Inferior parietal cortex (tissue), 1 donor: ENCODE measurements at regions not wholly inside any gene's neighbourhood (a gene's known extent, or its start where the extent isn't known, plus 50 kb on each side); places are given as distances from the start of the nearest gene placed in this dataset.
A peak's percentile ranks its signal among the peaks of the same experiment; 100 is the strongest.

Source experiments
- DNase-seq: peaks from one replicate; pipeline ENCODE4 v3.0.0-alpha.2; 2016; ENCODE audit errors: extremely low spot score

DNA sequence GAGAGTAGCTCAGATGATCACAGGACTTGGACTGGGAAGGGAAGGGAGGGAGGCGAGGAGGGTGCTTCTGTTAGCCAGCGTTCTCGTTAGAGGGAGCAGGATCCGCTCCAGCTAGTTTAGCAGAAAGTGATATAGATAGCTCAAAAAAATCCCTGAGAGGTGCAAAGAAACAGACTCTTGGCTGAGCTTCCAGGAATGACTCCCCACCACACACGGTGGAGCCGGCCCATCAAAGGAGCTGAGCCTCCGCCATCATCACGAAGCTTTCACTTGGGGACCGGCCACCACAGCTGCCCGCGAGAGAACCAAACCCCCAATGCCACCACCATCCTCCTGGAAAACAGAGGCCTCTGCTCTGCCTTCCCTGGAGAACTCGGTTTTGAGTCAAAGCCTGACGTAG lies 124.6 kb upstream of the BCL2L14 start:
- peak; percentile 47 for DNase-seq

DNA sequence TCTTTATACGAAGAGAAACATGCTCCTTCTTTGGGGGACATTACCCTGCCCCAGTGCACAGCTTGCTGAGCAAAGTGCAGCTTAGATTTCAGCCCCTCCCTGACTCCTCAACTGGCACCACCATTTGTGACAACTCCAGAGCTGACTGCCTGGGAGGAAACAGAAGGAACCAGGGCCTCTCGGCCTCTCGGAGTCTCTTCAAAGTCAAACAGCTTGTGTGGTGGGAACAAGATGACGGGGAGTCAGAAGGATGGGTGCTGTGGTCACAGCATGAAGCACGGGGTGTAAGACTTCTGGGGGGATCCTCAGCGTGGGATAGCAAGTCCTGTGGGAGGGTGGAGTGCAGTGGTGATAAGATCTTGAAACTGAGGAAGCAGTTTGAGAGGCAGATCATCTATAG lies 123.5 kb upstream of the BCL2L14 start:
- DNase-seq = no peak

DNA sequence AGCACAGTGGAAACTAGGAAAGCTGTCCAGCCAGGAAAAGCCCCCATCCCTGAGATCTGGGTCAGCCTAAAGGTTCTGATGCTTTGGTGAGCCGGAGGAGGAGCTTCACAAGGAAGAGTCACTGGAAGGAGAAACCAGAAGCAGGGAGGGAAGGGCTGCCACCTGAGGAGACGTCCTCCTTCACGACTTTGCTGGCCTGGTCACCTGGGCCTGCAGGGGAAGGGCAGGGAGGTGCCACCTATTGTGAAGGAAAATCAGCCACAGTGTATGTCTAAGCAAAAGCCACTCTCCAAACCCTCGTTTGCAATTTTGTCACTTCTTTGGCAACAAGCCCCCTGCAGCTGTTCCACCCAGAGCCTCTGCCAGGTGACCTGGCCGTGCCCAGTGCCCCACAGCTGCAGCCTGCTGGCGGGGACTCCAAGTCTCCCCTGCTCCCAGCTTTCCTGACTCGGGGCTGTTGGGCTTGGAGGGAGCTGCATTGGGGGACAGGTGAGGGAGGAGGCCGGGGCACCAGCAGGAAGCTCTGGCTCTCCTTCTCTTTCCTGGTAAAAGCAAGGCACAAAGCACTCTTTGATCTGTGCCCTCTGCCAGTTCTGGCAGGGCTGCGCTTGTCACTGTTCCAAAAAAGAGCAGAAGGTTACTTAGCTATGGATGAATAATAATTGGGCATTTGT lies 120.9 kb upstream of the BCL2L14 start:
- DNase-seq = no peak

DNA sequence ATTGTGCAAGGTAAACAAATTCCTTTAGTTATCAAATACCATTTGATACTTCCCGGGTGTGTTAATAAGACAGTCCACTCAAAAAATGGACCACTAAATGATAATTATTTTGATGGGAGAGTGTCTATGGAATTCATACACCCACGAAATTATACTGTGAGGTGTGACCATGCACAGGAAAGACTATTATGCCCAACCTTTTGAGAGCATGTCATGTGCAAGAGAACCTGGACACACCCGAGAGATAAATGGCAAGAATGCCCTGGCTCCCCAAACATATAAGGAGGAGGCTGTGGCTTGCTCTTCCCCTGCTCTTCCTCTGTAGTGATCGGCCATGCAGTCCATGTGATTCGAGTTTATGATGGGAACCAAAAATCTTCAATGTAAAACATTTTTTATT lies 119.5 kb upstream of the BCL2L14 start:
- DNase-seq = no peak

DNA sequence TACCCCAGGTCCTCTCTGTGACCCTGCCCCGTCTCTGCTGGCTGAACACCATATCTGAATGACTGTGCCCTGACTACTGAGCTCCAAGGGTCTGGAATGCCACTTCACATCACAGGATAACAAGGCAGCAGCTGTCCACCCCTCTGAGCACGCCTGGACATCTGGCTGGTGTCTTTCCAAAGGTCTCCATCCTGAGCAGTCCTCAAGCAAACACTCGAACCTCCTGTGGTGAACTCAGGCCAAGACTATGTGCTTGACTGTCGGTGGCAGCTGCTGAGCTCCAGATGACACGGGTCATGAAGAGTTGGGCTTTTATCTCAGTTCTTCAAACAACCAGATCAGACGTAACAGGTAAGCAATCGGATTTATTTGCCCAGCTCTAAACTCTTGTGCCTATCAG lies 117.2 kb upstream of the BCL2L14 start:
- no peak for DNase-seq

DNA sequence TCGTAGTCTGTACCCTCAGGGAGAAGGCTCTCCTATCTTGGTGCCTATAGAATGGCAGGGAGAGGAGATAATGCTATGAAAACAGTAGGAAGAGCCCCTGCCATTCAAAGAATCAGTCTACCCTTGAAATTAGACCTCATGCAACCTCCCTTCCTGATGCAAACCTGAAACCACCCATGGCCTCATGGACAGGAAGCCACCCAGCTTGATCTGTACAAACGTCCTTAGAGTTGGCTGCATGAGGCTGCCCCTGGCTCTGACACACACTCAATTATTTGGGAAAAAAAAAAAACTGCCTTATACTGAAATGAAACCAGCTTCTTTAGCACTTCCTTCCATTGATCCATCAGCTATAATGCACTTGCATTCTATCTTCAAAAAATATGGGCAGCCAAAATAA lies 116.6 kb upstream of the BCL2L14 start:
- DNase-seq = no peak

DNA sequence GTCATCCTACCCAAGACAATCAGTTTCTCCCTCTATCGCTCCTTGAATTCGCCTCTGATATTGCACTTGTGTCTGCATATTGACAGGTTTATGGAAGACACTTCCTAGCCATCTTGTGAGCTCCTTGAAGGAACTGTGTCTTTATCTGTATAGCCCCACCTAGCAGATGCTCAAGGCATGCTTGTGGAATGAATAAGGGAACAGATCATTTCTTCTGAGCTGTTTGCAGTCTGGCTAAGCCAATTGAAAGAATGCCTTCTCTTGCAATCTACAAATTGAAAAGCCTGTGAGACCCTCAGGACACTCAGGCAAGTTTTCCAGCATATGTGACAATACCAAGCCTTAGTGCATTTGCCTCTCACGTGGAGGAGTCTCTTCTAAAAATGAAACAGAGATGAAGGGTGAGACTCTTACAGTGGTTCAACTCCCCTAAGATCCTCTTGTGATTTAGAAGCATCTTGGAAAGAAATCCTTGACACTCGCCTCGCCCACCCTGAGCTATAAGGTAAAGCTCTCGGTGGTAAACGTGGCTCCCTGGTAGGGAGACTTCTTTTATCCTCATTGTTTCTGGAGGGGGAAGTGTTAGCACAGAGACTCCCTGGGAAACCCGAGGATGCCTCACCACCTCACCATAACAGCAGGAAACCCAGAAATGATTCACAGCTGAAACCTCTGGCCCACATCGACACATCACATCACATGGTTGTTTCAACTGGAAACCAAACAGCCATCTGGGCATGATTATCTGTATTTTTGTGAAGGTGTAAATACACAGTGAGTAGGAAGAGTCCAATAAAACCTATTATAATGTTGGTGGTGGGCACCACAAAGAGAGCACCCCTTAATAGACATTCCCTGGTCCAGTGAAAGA lies 112.3 kb upstream of the BCL2L14 start:
- DNase-seq = no peak

DNA sequence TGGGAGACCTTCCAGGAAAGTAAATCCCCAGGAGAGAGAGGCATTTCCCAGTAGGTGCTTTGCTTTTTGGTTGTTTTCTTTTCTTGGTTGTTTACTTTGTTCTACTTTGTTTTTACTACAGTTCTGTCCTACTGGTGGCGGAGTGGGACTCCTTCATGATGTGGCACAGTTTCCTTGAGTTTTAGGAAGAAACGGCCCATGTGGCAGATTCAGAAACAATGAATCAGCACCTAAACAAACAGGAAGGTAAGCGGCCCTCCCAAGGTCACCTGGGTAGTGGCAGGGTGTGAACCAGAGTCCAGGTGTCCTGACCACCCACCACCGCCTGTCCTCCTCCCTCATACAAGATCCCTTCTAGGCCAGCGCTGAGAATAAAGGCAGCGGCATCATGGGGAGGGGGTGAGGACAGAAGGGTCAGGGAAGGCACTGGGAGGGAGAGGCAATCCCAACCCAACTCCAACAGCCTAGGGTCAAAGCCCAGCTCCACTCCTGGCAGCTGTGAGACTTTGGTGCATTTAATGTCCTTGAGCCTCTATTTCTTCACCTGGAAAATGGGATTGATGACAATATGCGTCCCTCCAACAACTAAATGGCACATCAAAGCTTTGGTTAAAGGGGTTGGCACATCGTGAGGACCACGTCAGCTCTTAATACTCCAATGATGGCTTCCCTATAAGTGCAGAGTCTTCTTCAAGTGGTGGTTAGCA lies 111.5 kb upstream of the BCL2L14 start:
- DNase-seq = no peak

DNA sequence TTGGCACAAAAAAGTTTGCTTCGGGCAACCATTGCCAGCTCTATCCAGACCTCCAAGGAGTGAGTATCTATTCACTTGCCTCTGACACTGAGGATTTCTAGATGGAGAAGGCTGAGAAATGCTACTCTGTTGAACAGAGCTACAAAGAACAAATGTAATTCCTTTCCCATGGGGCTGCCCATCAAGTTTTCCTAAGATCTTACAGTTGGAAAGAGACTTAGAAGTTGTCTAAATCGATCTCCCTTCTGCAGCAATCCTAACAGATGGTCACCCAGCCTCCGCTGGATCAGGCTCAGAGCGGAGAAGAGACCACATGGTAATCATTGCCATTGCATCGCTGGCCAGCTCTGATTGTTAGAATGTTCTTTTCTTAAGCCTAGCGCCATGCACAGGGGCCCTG lies 110.1 kb upstream of the BCL2L14 start:
- DNase-seq = no peak

DNA sequence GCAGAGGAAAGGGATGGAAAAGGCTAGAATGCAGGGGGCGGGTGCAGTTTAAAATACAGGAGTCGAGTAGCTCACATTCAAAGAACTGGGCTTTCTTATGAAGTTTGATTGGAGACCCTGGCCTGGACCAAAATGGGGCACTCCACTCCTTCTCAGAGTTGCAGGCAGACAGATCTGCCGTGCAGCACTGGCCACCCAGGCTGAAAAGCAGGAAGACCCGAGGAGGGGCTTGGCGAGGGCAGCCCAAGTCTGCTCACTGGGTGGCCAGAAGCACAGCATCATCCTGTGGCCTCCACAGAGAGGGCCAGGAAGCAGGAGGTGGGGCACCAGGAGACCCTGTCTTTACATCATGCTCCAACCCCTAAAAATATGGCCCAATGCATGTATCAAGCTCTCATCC lies 109.1 kb upstream of the BCL2L14 start:
- no peak for DNase-seq

DNA sequence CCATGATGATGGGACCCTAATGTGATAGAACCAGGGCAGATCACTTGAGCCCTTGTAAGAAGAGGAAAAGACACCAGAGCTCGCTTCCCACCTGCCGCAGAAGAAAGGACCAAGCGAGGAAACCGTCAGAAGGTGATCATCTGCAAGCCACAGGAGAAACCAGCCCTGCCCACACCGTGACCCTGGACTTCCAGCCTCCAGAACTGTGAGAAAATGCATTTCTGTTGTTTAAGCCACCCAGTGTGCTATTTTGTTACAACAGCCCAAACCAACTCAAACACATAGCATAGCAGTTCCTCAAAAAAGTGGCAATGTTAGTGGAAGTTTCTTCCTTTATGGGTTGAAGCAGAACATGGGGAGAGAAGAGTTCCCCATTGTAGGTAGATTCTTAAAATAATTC lies 107.9 kb upstream of the BCL2L14 start:
- no peak for DNase-seq

DNA sequence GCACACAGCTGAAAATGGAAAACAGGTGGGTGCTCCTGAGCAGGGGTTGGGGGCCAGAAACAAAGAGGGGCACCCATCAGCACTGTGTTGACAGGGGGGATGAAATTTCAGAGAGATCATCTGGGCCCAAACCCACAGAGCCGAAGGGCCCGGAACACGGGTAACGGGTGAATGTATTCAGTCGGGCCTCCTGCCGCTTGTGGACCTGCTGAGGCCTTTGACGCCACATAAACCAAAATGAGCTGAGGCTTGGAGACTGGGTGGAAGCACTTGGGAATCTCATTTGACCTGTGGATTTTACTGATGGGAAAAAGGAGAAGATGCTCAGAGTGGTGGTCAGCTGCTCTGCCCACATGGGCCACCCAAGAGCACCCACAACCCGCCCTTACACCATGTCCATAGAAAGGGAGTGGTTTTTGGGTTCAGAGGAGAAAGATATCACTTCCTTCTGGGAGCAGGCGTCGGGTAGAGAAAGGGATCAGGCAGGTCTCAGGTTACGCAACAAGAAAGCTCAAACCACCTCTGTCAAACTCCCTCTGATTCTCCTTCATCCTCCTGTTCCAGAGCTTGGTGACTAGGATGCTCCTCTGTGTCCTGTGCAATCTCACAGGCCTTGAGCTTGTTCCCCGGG lies 106.8 kb upstream of the BCL2L14 start:
- DNase-seq = no peak

DNA sequence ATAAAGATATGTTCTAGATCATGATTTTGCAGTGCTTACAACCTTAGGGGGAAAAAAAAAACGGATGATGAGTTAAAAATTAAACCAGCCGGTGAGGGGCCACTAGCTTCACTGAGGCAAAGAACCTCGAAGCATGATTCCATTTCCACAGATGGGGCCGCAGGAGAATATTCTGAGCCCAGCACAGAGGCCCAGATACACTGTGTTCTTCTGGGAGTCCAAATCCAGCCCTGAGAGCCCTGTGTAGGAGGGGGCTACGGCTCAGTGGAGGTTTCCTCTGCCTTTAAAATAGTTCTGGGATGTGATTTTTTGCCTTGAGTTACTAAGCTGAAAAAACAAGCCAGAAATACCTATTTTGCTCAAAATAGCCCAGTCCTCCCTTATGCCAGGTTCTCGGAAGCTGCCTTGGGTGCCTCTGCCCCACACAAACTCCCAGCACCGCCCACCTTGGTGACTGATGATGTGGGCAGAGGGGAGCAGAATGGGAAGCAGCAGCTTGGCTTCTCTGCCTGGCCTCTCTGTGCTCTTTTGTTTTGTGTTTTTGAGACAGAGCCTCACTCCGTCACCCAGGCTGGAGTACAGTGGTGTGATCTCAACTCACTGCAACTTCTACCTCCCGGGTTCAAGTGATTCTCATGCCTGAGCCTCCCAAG lies 105.4 kb upstream of the BCL2L14 start:
- DNase-seq = peak; percentile 12

DNA sequence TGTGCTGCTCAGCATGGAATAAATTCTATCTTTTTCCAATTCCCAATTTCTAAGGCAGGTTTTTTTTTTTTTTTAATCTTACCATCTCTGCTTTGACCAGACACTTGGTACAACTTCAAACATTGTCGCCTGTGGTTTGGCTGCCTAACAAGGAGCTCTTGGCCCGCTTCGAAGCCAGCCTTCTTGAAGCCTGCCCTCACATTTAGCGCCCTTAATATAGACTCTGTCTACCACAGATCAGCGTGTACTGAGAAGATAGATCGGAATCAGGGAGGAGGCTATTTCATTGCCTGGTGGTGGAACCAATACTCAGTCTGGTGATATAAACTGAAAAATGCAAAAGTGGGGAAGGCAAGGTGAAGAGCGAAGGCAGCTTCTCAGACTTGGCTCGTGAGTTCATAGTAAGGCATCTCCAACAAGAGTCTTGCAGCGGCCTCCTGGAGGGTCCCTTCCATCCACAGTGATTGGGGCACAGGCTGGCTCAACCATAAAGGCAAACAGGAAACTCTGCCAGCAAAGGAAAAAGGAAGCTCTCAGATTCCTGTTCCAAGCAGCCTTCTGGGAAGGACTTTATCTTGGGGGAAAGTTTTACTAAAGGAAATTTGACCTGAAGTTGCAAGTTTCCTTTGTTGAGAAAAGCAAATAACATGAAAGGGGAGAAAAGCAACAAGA lies 103.2 kb upstream of the BCL2L14 start:
- DNase-seq = no peak

DNA sequence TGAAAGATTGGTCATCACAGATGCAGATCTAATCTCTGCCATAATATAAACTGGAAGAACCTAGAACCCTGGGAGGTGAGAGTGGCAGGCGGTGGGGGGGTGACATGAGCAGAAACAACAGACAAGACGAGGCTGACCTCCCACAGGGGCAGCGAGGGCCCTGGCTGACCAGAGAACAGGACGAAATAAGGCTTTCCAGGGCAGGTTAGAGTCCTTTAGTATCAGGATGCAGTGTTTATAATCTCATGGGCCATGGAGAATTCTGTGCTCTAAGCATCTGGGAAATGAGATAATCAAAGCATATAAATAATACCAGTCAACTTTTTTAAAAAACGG lies 102.7 kb upstream of the BCL2L14 start:
- no peak for DNase-seq

DNA sequence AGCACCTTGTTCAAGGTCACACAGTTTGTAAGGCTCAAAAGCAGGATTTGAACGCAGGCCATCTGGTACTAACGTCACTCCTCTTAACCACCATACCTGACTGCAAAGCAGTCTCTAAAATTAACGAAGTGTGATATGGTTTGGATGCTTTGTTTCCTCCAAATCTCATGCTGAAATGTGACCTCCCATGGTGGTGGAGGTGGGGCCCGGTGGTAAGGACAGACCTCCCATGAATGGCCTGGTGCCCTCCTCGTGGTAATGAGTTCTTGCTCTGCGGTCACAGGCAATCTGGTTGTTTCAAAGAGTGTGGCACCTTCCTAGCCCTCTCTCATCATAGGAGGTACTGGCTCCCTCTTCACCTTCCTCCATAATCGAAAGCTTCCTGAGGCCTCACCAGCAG lies 102.2 kb upstream of the BCL2L14 start:
- no peak for DNase-seq

DNA sequence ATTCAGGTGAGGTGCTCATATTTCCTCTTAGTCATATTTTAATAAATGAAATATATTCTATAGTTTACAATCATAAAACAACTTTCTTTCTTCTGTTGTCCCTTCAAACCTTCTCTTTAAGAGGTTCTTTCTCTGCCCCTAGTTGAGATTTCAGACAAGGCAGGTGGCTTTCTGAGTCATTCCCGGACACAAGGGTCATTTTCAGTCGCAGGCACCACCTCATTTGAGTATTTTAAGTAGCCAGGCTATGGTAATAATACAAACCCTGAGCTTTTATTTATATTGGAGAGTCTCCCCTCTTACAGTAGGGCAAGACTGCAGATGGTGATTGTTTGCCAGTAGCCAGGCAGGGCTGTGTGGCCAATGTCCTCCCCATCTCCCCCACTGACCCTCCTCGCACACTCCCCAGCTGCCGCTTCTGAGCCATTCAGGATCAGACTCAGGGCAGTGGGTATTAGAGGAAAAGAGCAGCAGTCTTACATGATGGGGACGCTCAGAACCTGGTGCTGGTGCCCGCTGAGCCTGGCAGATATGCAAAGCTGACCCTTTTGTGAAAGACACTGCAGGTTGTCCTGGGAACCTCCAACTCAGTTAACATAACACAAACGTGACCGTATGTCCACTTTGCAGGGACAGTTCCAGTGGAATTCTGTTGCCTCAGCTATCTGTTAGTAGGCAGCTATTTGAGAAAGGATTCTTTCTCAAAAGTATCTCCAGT lies 101.1 kb upstream of the BCL2L14 start:
- DNase-seq = no peak

DNA sequence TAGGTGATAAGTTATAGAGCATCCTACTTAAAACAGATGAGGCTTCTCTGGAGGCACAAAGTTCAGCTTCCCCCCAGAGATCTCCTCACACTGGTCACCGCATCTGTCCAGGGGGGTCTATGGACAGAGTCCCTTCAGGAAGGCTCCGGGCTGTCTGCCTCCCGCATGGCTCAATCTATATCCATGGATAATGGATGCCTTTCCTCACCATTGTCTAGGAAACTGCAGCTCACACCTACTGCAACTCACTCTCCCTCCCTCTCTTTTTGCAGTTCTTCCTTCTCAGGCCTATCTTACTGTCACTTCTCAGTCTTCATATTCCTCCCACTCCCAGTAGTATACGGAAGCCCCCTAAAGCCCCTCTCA lies 100.6 kb upstream of the BCL2L14 start:
- no peak for DNase-seq

DNA sequence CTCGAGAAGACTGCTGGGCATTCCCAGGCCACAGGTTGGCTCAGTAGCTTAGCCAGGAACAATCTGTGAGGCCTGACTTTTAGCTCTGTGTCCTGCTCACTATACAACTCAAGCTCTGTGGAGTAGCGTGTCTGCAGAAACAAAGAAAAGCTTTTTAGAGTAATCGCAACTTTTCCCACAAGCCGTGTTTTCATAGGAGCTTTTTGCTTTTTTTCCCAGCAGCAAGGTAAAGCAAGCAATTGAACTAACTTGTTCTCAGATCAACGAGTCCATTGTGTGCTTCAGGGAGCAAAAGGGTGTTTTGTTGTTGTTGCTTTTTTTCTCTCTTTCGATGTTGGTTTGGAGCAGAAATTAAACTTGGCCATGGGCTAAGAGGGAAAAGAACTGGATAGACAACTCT lies 97.3 kb upstream of the BCL2L14 start:
- no peak for DNase-seq

DNA sequence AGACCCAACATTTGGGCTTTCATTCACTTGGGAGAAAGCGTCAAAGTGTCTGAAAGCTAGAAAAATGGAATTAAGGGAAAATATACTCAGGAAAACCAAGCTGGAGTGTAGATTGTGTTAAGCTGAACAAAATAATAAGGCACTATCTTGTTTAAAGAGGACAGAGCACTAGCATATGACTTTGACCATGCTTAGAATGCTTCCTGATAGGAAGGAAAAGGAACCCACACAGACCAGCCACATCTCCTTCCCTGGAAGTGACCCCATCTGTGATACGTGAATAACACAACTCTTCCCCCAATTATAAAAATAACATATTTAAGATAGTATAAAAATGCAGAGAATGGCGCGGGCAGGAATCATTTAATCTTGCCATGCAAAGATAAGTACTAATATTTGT lies 94.7 kb upstream of the BCL2L14 start:
- no peak for DNase-seq
